B cell (primary cell): ENCODE measurements at regions not wholly inside any gene's neighbourhood (a gene's known extent, or its start where the extent isn't known, plus 50 kb on each side); places are given as distances from the start of the nearest gene placed in this dataset.
"Not testable (repeated sequence)": the region's sequence is repeated elsewhere in the genome, so short reads cannot be mapped to it uniquely, and the experiment has no call there.

ENCODE experiments used
- ATAC-seq: fragments of 200-7000 bp; cut with Tn5 transposase; one replicate; pipeline ENCODE4 v1.10.0; 2021; ENCODE audit warnings: low read depth, mild to moderate bottlenecking, moderate number of reproducible peaks, moderate library complexity
- CTCF ChIA-PET: fragments of 350-600 bp; sonication (Branson Sonifier 250); formaldehyde crosslinking; loops from one replicate; lab custom pipeline; 2021; ENCODE audit warnings: antibody characterized with exemption, inconsistent platforms; lab: Charles Lee
- POLR2A ChIA-PET: fragments of 350-600 bp; sonication (Branson Sonifier 250); formaldehyde crosslinking; loops from one replicate; lab custom pipeline; 2021; ENCODE audit warnings: antibody characterized with exemption; lab: Charles Lee
- DNase-seq: peaks from one replicate; pipeline ENCODE4 v3.0.0; 2013
- H2AFZ ChIP-seq: 2 replicates; pipeline ENCODE4 v1.6.1; 2012; ENCODE audit warnings: mild to moderate bottlenecking, low read depth, low read length; ENCODE audit not compliant: insufficient read depth, poor library complexity, severe bottlenecking
- H3K27ac ChIP-seq, 2 donors: 1 replicate in 1 of 2; 2 replicates in 1 of 2; pipeline ENCODE4 v1.5.1; 2012 to 2013; ENCODE audit warnings: low read length in 2 of 2, mild to moderate bottlenecking in 2 of 2, moderate library complexity in 1 of 2
- H3K27me3 ChIP-seq, 4 experiments: fragments of 200-600 bp in 1 of 4; sonication (generic) in 1 of 4; replicated peaks in 1 of 4; 1 replicate in 2 of 4; 2 replicates in 2 of 4; pipeline versions ENCODE4 v1.6.1 to v1.7.0; 2013 to 2016; ENCODE audit warnings: low read length in 3 of 4, mild to moderate bottlenecking in 2 of 4, mixed read lengths in 1 of 4, moderate library complexity in 1 of 4; ENCODE audit not compliant: insufficient read depth in 4 of 4, control insufficient read depth in 3 of 4; ENCODE audit errors: control extremely low read depth in 1 of 4
- H3K36me3 ChIP-seq, 2 experiments: replicated peaks in 1 of 2; 1 replicate in 1 of 2; 2 replicates in 1 of 2; pipeline versions ENCODE4 v1.6.1 to v1.7.1; 2013; ENCODE audit warnings: low read length in 1 of 2; ENCODE audit not compliant: insufficient read depth in 2 of 2, control insufficient read depth in 1 of 2; ENCODE audit errors: control extremely low read depth in 1 of 2, extremely low read depth in 1 of 2
- H3K4me1 ChIP-seq, 2 donors: fragments of 200-600 bp in 1 of 2; sonication (generic) in 1 of 2; 1 replicate in 1 of 2; 2 replicates in 1 of 2; pipeline versions ENCODE4 v1.5.1 to v1.6.1; 2013 to 2017; ENCODE audit warnings: low read length in 2 of 2; ENCODE audit not compliant: control insufficient read depth in 2 of 2, insufficient read depth in 2 of 2
- H3K4me2 ChIP-seq: replicated peaks from 2 replicates; pipeline ENCODE3; 2012; ENCODE audit warnings: mild to moderate bottlenecking, low read depth, low read length; ENCODE audit not compliant: poor library complexity, severe bottlenecking
- H3K4me3 ChIP-seq, 5 experiments: fragments of 200-600 bp in 1 of 5; sonication (generic) in 1 of 5; 1 replicate in 3 of 5; 2 replicates in 2 of 5; pipeline versions ENCODE4 v1.5.1 to v1.7.0; 2011 to 2016; ENCODE audit warnings: low read length in 4 of 5, mild to moderate bottlenecking in 4 of 5, low read depth in 2 of 5, control low read depth in 1 of 5, moderate library complexity in 1 of 5; ENCODE audit not compliant: insufficient read depth in 1 of 5; ENCODE audit errors: control extremely low read depth in 1 of 5, extremely low read depth in 1 of 5
- H3K79me2 ChIP-seq: fragments of 200-600 bp; sonication (generic); one replicate; pipeline ENCODE4 v1.6.0; 2016; ENCODE audit warnings: low read length; ENCODE audit not compliant: control insufficient read depth, insufficient read depth
- H3K9ac ChIP-seq: fragments of 200-600 bp; sonication (generic); 2 replicates; pipeline ENCODE4 v1.6.1; 2017; ENCODE audit warnings: mild to moderate bottlenecking, low read length, moderate library complexity
- H3K9me3 ChIP-seq, 3 donors: one replicate each; pipeline versions ENCODE4 v1.6.1 to v1.7.1; 2013; ENCODE audit warnings: low read length in 2 of 3; ENCODE audit not compliant: control insufficient read depth in 2 of 3, insufficient read depth in 1 of 3; ENCODE audit errors: control extremely low read depth in 1 of 3
- H4K20me1 ChIP-seq: 2 replicates; pipeline ENCODE4 v1.6.0; 2012; ENCODE audit warnings: mild to moderate bottlenecking, low read length; ENCODE audit not compliant: insufficient read depth, control insufficient read depth, poor library complexity, severe bottlenecking
- H3K27ac Mint-ChIP-seq: one replicate; pipeline ENCODE4 v1.8.0; 2021; ENCODE audit warnings: mixed read lengths
- H3K27me3 Mint-ChIP-seq: one replicate; pipeline ENCODE4 v1.8.0; 2021; ENCODE audit warnings: mixed read lengths
- H3K4me1 Mint-ChIP-seq: one replicate; pipeline ENCODE4 v1.8.0; 2021; ENCODE audit warnings: mixed read lengths
- H3K4me3 Mint-ChIP-seq: one replicate; pipeline ENCODE4 v1.8.0; 2021; ENCODE audit warnings: mixed read lengths
- H3K9me3 Mint-ChIP-seq: one replicate; pipeline ENCODE4 v1.8.0; 2022; ENCODE audit warnings: mixed read lengths; ENCODE audit not compliant: insufficient read depth
- EZH2 ChIP-seq: IDR thresholded peaks from 2 replicates; pipeline ENCODE4 v1.6.1; 2012; ENCODE audit warnings: borderline replicate concordance, low read depth, mild to moderate bottlenecking, moderate library complexity, low read length; ENCODE audit not compliant: insufficient read depth, poor library complexity, severe bottlenecking
- WGBS: methylation state at CpG from one replicate; pipeline ENCODE4 v1.1.5; 2013; ENCODE audit warnings: missing lambda C conversion rate; ENCODE audit not compliant: insufficient coverage; 5-methylcytosine and 5-hydroxymethylcytosine counted together
- intact Hi-C: fragments of 100-400 bp; cut with micrococcal nuclease; formaldehyde crosslinking; loops from one replicate; pipeline ENCODE4 v1.10.0; 2022
- TF ChIP-seq, protein P1 (sequence below): fragments of 200-600 bp; IDR thresholded peaks from one replicate; pipeline ENCODE4 v1.8.0; 2022; ENCODE audit warnings: antibody characterized with exemption, mild to moderate bottlenecking

DNA sequence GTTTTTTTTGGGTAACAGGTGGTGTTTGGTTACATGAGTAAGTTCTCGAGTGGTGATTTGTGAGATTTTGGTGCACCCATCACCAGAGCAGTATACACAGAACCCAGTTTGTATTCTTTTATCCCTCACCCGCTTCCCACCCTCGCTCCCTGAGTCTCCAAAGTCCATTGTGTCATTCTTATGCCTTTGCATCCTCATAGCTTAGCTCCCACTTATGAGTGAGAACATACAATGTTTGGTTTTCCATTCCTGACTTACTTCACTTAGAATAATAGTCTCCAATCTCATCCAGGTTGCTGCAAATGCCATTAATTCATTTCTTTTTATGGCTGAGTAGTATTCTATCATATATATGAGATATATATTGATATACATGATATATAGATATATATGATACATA lies 211.9 kb downstream of the BCAS1 start:
- H3K4me1 Mint-ChIP-seq: peaks cover 17% of the 10 kb centered on the region
- H3K27ac ChIP-seq, H3K27ac Mint-ChIP-seq, H3K9me3 Mint-ChIP-seq, H3K36me3 ChIP-seq, H3K27me3 Mint-ChIP-seq, H3K4me3 Mint-ChIP-seq, H3K9ac ChIP-seq, H3K4me2 ChIP-seq, H3K79me2 ChIP-seq, H4K20me1 ChIP-seq, H3K4me3 ChIP-seq, H2AFZ ChIP-seq, intact Hi-C loops, ATAC-seq, DNase-seq, H3K27me3 ChIP-seq, H3K9me3 ChIP-seq: not testable (repeated sequence)
- ChIA-PET POLR2A (interaction anchor here (0.6 kb wide), 1 partner anchor 12 kb away, joined by 3 read pairs; no protein-coding TSS in a partner anchor), CTCF (interaction anchor here (1.0 to 2.1 kb wide), 2 partner anchors 15 to 264 kb away, joined by 3 to 6 read pairs; no protein-coding TSS in a partner anchor)
- WGBS: no CpG with 5 or more reads among the region's 3 CpGs
- peaks cover 13 to 14% of the 10 kb centered on the region in 2 donors for H3K4me1 ChIP-seq

DNA sequence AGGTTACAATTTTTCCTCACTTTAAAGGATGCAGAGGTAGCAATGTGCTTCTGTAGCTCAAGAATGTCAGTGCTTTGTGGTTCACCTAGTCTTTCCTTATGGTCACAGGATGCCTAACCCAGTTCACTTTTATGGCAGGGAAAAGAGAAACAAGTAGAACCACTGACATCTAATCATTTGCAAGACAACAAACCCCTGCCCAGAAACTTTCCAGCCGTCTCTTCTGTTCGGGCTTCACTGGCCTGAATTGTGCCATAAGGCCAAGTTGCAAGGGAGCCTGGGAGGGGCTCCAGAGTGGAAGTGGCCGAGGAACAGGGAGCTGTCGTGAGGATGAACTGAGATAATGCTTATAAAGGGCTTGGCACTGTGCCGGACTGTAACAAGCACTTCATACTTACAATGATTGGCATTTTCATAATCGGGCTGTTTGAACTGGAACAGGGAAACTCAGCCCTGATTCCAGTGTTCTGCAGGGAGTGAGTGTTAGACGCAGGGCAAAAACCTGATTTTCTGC lies 212.6 kb downstream of the BCAS1 start:
- no peaks in the 10 kb centered on the region for H3K79me2 ChIP-seq
- H3K9me3 ChIP-seq: no peaks in the 10 kb centered on the region
- no peaks in the 10 kb centered on the region for H3K27me3 ChIP-seq
- no peaks in the 10 kb centered on the region for H3K36me3 ChIP-seq
- intact Hi-C loops: no loop called here
- no peak overlapping the region for H3K9ac ChIP-seq
- WGBS: 87% methylated on average over 2 of the region's 7 CpGs
- TF ChIP-seq, protein P1, sequence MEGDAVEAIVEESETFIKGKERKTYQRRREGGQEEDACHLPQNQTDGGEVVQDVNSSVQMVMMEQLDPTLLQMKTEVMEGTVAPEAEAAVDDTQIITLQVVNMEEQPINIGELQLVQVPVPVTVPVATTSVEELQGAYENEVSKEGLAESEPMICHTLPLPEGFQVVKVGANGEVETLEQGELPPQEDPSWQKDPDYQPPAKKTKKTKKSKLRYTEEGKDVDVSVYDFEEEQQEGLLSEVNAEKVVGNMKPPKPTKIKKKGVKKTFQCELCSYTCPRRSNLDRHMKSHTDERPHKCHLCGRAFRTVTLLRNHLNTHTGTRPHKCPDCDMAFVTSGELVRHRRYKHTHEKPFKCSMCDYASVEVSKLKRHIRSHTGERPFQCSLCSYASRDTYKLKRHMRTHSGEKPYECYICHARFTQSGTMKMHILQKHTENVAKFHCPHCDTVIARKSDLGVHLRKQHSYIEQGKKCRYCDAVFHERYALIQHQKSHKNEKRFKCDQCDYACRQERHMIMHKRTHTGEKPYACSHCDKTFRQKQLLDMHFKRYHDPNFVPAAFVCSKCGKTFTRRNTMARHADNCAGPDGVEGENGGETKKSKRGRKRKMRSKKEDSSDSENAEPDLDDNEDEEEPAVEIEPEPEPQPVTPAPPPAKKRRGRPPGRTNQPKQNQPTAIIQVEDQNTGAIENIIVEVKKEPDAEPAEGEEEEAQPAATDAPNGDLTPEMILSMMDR: no peak
- TF ChIP-seq EZH2: no peak
- Mint-ChIP-seq H3K27me3 (no peaks in the 10 kb centered on the region), H3K4me1 (peaks cover 16% of the 10 kb centered on the region), H3K27ac (no peak overlapping the region), H3K4me3 (no peak overlapping the region), H3K9me3 (no peaks in the 10 kb centered on the region)
- no peaks in the 10 kb centered on the region for H4K20me1 ChIP-seq
- H3K4me2 ChIP-seq: no peak overlapping the region
- no peak overlapping the region for H2AFZ ChIP-seq
- DNase-seq (no peak), ATAC-seq (no peak)
- peaks cover 13 to 14% of the 10 kb centered on the region in 2 donors for H3K4me1 ChIP-seq
- ChIA-PET CTCF (interaction anchor here (0.6 to 2.6 kb wide), 6 partner anchors 8 to 263 kb away, joined by 3 to 10 read pairs (median 4); no protein-coding TSS in a partner anchor), POLR2A (interaction anchor here (0.8 kb wide), 1 partner anchor 8 kb away, joined by 3 read pairs; no protein-coding TSS in a partner anchor)
- no peak overlapping the region for H3K4me3 ChIP-seq
- no peak overlapping the region for H3K27ac ChIP-seq
